H1 (cell line): ENCODE measurements at regions not wholly inside any gene's neighbourhood (a gene's known extent, or its start where the extent isn't known, plus 50 kb on each side); places are given as distances from the start of the nearest gene placed in this dataset.

ENCODE experiments used
- NRF1 ChIP-seq: IDR thresholded peaks from 2 replicates; pipeline ENCODE4 v1.6.1; 2011; ENCODE audit warnings: mild to moderate bottlenecking, low read depth, low read length, improper control_type of control experiment
- YY1 ChIP-seq: IDR thresholded peaks from 2 replicates; pipeline ENCODE4 v1.6.1; 2011; ENCODE audit warnings: low read depth, mild to moderate bottlenecking, low read length

- TF ChIP-seq NRF1 (no peak), YY1 (no peak)
- TF ChIP-seq, all 59 proteins: peak for 0
Observed at GRCh38 chr4:29075366-29075765, 1644.8 kb upstream of the PCDH7 start (continued).
